ENCODE measurements at regions not wholly inside any gene's neighbourhood (a gene's known extent, or its start where the extent isn't known, plus 50 kb on each side); places are given as distances from the start of the nearest gene placed in this dataset.

DNA sequence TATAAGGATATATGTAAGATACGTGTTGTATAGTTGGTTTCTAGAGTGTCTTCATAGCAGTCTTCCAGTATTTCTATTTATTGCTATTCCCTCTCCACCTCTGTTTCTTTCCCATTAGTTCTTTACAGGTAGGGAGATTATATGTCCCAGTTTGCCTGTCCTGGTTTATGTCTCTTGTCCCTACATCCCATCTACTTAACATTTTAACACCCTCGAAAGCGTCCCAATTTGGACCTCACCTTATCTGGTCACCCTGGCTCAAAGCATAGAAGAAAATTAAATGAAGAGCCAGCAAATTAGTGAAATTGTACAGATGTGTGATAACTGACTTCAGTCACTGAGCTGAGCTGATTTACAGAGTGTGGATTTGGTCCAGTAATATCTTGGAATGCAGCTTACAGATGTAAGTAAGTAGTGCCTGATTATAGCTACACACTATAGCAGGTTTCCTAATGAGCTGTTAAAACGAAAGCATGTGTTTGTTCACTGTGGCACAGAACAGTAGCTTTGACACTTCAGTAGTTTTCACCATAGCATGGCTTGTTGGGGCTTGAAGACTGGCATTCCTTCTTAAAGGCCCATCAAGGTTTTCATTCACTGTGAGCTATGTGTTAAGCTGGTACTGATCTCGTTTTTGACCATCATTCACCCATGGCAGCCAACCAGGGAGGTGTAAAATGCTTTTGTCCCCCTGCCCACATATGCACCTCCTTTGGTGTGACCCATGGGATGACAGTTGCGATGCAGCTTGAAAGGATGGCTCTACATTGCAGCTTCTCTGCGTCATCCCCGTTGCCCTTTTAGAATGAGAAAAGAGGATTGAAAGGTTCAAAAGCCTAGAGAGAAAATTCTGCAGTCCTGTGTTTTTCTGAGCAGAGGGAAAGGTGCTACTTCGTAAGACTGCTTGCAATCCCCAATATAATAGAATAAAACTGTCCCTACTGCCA is 192.1 kb upstream of the DMRT1 start:
- TF ChIP-seq, protein P1, sequence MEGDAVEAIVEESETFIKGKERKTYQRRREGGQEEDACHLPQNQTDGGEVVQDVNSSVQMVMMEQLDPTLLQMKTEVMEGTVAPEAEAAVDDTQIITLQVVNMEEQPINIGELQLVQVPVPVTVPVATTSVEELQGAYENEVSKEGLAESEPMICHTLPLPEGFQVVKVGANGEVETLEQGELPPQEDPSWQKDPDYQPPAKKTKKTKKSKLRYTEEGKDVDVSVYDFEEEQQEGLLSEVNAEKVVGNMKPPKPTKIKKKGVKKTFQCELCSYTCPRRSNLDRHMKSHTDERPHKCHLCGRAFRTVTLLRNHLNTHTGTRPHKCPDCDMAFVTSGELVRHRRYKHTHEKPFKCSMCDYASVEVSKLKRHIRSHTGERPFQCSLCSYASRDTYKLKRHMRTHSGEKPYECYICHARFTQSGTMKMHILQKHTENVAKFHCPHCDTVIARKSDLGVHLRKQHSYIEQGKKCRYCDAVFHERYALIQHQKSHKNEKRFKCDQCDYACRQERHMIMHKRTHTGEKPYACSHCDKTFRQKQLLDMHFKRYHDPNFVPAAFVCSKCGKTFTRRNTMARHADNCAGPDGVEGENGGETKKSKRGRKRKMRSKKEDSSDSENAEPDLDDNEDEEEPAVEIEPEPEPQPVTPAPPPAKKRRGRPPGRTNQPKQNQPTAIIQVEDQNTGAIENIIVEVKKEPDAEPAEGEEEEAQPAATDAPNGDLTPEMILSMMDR (IDR thresholded peaks at IDR 0.05; ENCODE audit: control extremely low read depth, extremely low read depth, low read depth, missing control alignments): no peak
- CTCF ChIA-PET: interaction anchor here (1.0 to 2.6 kb wide), 4 partner anchors 8 to 360 kb away, joined by 3 to 6 read pairs (median 4); no protein-coding TSS in a partner anchor
- no peak for DNase-seq (ENCODE audit: extremely low spot score)
- POLR2A ChIA-PET: interaction anchor here (0.6 kb wide), 1 partner anchor 9 kb away, joined by 3 read pairs; no protein-coding TSS in a partner anchor

DNA sequence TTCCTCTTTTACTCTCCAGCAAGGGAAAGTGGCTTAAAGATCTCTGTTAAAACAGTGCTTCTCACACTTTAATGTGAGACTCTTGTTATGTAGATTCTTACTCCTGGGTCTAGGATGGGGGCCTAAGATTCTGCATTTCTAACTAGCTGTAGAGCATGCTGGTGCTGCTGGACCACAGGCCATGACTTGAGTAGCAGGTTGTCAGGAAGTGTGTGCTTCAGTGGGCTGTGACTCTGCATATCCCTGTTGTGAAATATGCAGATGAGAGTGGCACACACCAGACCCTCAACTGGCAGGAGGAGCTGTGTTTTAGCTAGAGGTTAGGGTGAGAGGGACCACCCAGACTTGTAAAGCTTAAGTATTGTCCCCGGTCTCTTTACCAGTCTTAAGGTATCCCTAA is 191.1 kb upstream of the DMRT1 start:
- POLR2A ChIA-PET: no interaction called here
- DNase-seq (ENCODE audit: extremely low spot score): no peak
- TF ChIP-seq, protein P1 (IDR thresholded peaks at IDR 0.05; ENCODE audit: control extremely low read depth, extremely low read depth, low read depth, missing control alignments): no peak
- CTCF ChIA-PET: interaction anchor here (1.2 to 2.6 kb wide), 2 partner anchors 37 to 360 kb away, joined by 4 to 6 read pairs; no protein-coding TSS in a partner anchor

DNA sequence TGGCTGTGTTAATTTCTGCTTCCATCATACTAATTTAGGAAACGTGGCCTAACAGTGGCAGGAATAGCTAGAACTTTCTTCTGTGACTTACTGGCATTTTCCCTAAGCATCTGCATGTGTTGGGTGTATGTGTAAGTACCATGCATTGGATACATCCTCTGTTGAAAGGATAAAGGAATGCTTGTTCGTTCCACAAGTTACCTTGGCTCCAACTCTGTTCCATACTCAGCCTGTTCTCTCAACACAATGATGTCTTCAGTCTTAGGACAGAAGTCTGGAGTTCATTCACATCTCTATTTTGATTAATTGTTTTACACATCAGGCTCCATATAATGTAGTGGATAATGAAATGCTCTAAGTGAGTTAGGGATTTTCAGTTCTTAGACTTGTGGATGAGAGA is 190.1 kb upstream of the DMRT1 start:
- DNase-seq (ENCODE audit: extremely low spot score): no peak
- CTCF ChIA-PET: no interaction called here
- POLR2A ChIA-PET: no interaction called here
- TF ChIP-seq, protein P1 (IDR thresholded peaks at IDR 0.05; ENCODE audit: control extremely low read depth, extremely low read depth, low read depth, missing control alignments): no peak

DNA sequence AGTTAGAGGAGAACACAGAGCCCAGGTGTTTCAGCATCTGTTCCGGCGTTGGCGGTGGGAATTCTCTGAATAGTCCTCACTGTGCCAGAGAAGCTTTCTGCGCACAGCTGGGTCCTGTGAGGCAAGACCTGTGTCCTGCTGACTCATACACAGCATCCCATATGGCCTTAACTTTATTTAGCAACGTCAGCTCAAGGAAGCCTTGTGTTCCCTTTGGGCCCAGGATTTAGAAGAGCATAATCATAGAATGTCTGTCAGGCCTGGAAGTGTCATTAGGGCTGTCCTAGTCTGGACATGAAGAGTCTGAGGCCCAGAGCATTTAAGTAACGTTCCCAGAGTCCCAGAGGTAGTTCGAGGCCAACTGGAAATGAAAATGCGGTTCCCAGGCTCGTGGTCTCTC is 188.6 kb upstream of the DMRT1 start:
- TF ChIP-seq, protein P1 (IDR thresholded peaks at IDR 0.05; ENCODE audit: control extremely low read depth, extremely low read depth, low read depth, missing control alignments): no peak
- ChIA-PET CTCF (no interaction called here), POLR2A (no interaction called here)
- no peak for DNase-seq (ENCODE audit: extremely low spot score)

DNA sequence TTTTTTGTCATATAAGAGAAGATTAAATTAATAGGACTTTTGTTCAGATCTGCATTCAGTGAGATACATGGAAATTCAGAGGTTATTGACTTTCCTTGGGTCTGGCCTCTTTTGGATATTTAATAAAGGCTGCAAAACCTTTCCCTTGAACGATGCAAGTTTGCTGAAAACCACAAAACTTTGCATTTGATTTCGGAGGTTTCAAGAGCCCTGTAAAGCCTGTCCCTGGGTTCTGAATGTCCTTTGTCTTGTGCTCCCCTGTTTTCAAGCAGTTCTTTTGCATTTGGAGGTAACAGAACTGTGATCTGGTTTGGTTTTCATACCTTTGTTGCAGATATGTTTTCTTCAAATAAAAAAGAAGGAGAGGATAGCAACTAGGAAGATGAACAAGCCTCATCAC is 188.1 kb upstream of the DMRT1 start:
- TF ChIP-seq, protein P1 (IDR thresholded peaks at IDR 0.05; ENCODE audit: control extremely low read depth, extremely low read depth, low read depth, missing control alignments): no peak
- ChIA-PET CTCF (no interaction called here), POLR2A (no interaction called here)
- DNase-seq (ENCODE audit: extremely low spot score): no peak

DNA sequence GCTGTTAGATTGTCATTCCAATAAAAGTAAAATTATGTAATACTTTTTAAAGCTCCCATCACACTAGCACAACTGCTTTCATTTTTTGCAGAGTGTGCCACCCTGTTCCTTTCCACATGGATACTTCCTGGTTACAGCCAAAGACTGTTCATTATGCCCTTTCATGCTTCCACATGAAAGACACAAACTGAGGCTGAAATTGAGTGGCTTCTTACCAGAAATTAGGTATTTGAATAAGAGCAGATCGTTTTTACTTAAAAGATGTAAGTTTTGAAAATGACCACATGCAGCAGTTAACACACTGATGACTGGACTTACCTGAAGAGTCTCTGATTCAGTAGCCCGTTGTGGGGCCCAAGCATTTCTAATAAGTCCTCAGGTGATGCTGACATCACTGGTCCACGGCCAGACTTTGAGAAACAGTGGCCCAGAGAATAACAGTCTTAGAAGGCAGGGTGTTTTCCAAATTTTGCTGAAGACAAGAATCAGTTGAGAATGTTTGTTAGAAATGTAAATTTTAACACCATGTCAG is 187.6 kb upstream of the DMRT1 start:
- no peak for DNase-seq (ENCODE audit: extremely low spot score)
- ChIA-PET POLR2A (no interaction called here), CTCF (no interaction called here)
- TF ChIP-seq, protein P1 (IDR thresholded peaks at IDR 0.05; ENCODE audit: control extremely low read depth, extremely low read depth, low read depth, missing control alignments): no peak
